ENCODE measurements at regions not wholly inside any gene's neighbourhood (a gene's known extent, or its start where the extent isn't known, plus 50 kb on each side); places are given as distances from the start of the nearest gene placed in this dataset.

GRCh38 chr3:163983940-163984339 lies 1094.4 kb downstream of the SI start:
- TF ChIP-seq ZNF316 (IDR thresholded peaks at IDR 0.05) (peak; percentile 36; the same call in 1 of the 2 replicates), NFYB (IDR thresholded peaks at IDR 0.05; ENCODE audit: extremely low read depth, insufficient read length) (no peak), C11orf30 (IDR thresholded peaks at IDR 0.05; ENCODE audit: low read depth) (peak; percentile 11; the same call in 1 of the 2 replicates), MTF1 (CRISPR knock-in tag; IDR thresholded peaks at IDR 0.05; ENCODE audit: borderline replicate concordance) (no peak), MAFG (tag; conservative IDR thresholded peaks at IDR 0.05) (0 out of 2 replicates have a peak, but pooled peaks have one; percentile 8)
- ChIA-PET CTCF (ENCODE audit: low intra/inter-chr PET ratio) (no interaction called here), POLR2A (no interaction called here)
- Histone ChIP-seq H3K9ac (ENCODE audit: insufficient read depth in 1 of 2, low read depth in 2 of 2, low read length in 2 of 2) (no peak overlapping the region), H3K27ac (ENCODE audit: extremely low read depth, low read depth, low read length) (no peak overlapping the region), H3K4me3 (no peak overlapping the region), H3K27me3 (ENCODE audit: control insufficient read depth in 2 of 2, insufficient read depth in 2 of 2, low read length in 2 of 2) (no peaks in the 10 kb centered on the region), H3K79me2 (ENCODE audit: control insufficient read depth, insufficient read depth, low read length) (no peaks in the 10 kb centered on the region), H3K9me3 (replicated peaks; ENCODE audit: control insufficient read depth, insufficient read depth, low read depth, low read length) (no peaks in the 10 kb centered on the region), H3K4me2 (ENCODE audit: insufficient read depth, low read length) (no peak overlapping the region), H4K20me1 (replicated peaks; ENCODE audit: control insufficient read depth, insufficient read depth, low read length) (no peaks in the 10 kb centered on the region), H3K36me3 (ENCODE audit: control insufficient read depth, insufficient read depth, low read length) (no peaks in the 10 kb centered on the region), H3K4me1 (replicated peaks in 1 of 2; ENCODE audit: control insufficient read depth in 2 of 2, insufficient read depth in 2 of 2, low read length in 2 of 2) (no peaks in the 10 kb centered on the region), H2AFZ (ENCODE audit: low read depth, low read length) (no peak overlapping the region), H3K9me1 (ENCODE audit: control insufficient read depth, insufficient read depth, low read length) (no peaks in the 10 kb centered on the region)
- 0% methylated on average over 6 of the region's 6 CpGs for WGBS (ENCODE audit: insufficient coverage, low coverage, missing lambda C conversion rate)
- no TSS peak for BruUV-seq (replicated peaks)
- no peak for FAIRE-seq
- ATAC-seq: no peak
- no peak for DNase-seq (ENCODE audit: extremely low read depth in 1 of 4, low spot score in 3 of 4)
- intact Hi-C loops (cut with micrococcal nuclease): no loop called here
- in situ Hi-C loops (cut with MboI): no loop called here

GRCh38 chr3:163971861-163972260 lies 1106.4 kb downstream of the SI start:
- Histone ChIP-seq H3K4me3 (no peak overlapping the region), H3K9me1 (ENCODE audit: control insufficient read depth, insufficient read depth, low read length) (no peaks in the 10 kb centered on the region), H3K36me3 (ENCODE audit: control insufficient read depth, insufficient read depth, low read length) (no peaks in the 10 kb centered on the region), H3K9ac (ENCODE audit: insufficient read depth in 1 of 2, low read depth in 2 of 2, low read length in 2 of 2) (no peak overlapping the region), H3K4me2 (ENCODE audit: insufficient read depth, low read length) (no peak overlapping the region), H4K20me1 (replicated peaks; ENCODE audit: control insufficient read depth, insufficient read depth, low read length) (no peaks in the 10 kb centered on the region), H2AFZ (ENCODE audit: low read depth, low read length) (no peak overlapping the region), H3K27me3 (ENCODE audit: control insufficient read depth in 2 of 2, insufficient read depth in 2 of 2, low read length in 2 of 2) (no peaks in the 10 kb centered on the region), H3K27ac (ENCODE audit: extremely low read depth, low read depth, low read length) (no peak overlapping the region), H3K9me3 (replicated peaks; ENCODE audit: control insufficient read depth, insufficient read depth, low read depth, low read length) (no peaks in the 10 kb centered on the region), H3K4me1 (replicated peaks in 1 of 2; ENCODE audit: control insufficient read depth in 2 of 2, insufficient read depth in 2 of 2, low read length in 2 of 2) (no peaks in the 10 kb centered on the region), H3K79me2 (ENCODE audit: control insufficient read depth, insufficient read depth, low read length) (no peaks in the 10 kb centered on the region)
- no TSS peak for BruUV-seq (replicated peaks)
- TF ChIP-seq ZSCAN29 (IDR thresholded peaks at IDR 0.05) (no peak), SAFB2 (IDR thresholded peaks at IDR 0.05; ENCODE audit: borderline replicate concordance, low read depth, low read length, severe bottlenecking) (no peak), SP2 (IDR thresholded peaks at IDR 0.05; ENCODE audit: extremely low read depth, low read depth, low read length, poor library complexity, severe bottlenecking) (no peak), DACH1 (IDR thresholded peaks at IDR 0.05; ENCODE audit: partially characterized antibody) (no peak), HNRNPLL (IDR thresholded peaks at IDR 0.05; ENCODE audit: low read depth, low read length, poor library complexity, severe bottlenecking) (no peak), ZNF696 (CRISPR knock-in tag; conservative IDR thresholded peaks at IDR 0.05) (no peak), L3MBTL2 (IDR thresholded peaks at IDR 0.05) (no peak)
- ChIA-PET POLR2A (no interaction called here), CTCF (ENCODE audit: low intra/inter-chr PET ratio) (no interaction called here)
- FAIRE-seq: no peak
- ATAC-seq: no peak
- in situ Hi-C loops (cut with MboI): no loop called here
- no peak for DNase-seq (ENCODE audit: extremely low read depth in 1 of 4, low spot score in 3 of 4)
- intact Hi-C loops (cut with micrococcal nuclease): no loop called here
